Astrocyte (in vitro differentiated cells and primary cell): ENCODE measurements at regions not wholly inside any gene's neighbourhood (a gene's known extent, or its start where the extent isn't known, plus 50 kb on each side); places are given as distances from the start of the nearest gene placed in this dataset.

Experiments
- DNase-seq: peaks from one replicate; pipeline ENCODE4 v3.0.0-alpha.2; 2010; ENCODE audit warnings: low read depth
- FAIRE-seq: peaks from 2 replicates; lab custom pipeline; 2011; peaks lifted over from hg19 to GRCh38; lab: Jason Lieb, UNC
- H2AFZ ChIP-seq: 2 replicates; pipeline ENCODE4 v1.6.0; 2012; ENCODE audit warnings: low read depth, low read length, inconsistent platforms
- H3K27ac ChIP-seq: 2 replicates; pipeline ENCODE4 v1.5.1; 2011; ENCODE audit warnings: low read depth, low read length, inconsistent platforms
- H3K27me3 ChIP-seq: 2 replicates; pipeline ENCODE4 v1.6.0; 2011; ENCODE audit warnings: low read length, inconsistent platforms; ENCODE audit not compliant: insufficient read depth
- H3K36me3 ChIP-seq: 2 replicates; pipeline ENCODE4 v1.5.1; 2011; ENCODE audit warnings: low read length, inconsistent platforms; ENCODE audit not compliant: insufficient read depth
- H3K4me1 ChIP-seq: 2 replicates; pipeline ENCODE4 v1.5.1; 2011; ENCODE audit warnings: low read length, inconsistent platforms; ENCODE audit not compliant: insufficient read depth
- H3K4me2 ChIP-seq: 2 replicates; pipeline ENCODE4 v1.6.0; 2012; ENCODE audit warnings: low read length, inconsistent platforms
- H3K4me3 ChIP-seq: 2 replicates; pipeline ENCODE4 v1.5.1; 2011; ENCODE audit warnings: low read depth, mild to moderate bottlenecking, low read length, inconsistent platforms; ENCODE audit not compliant: insufficient read depth
- H3K79me2 ChIP-seq: 2 replicates; pipeline ENCODE4 v1.6.0; 2012; ENCODE audit warnings: mild to moderate bottlenecking, low read length, inconsistent platforms; ENCODE audit not compliant: insufficient read depth
- H3K9ac ChIP-seq: 2 replicates; pipeline ENCODE4 v1.6.0; 2012; ENCODE audit warnings: mild to moderate bottlenecking, low read length, inconsistent platforms
- H3K9me3 ChIP-seq: 2 replicates; pipeline ENCODE4 v1.5.1; 2012; ENCODE audit warnings: low read depth, mild to moderate bottlenecking, low read length, inconsistent platforms; ENCODE audit not compliant: insufficient read depth
- H4K20me1 ChIP-seq: 2 replicates; pipeline ENCODE4 v1.6.0; 2012; ENCODE audit warnings: low read length, inconsistent platforms; ENCODE audit not compliant: insufficient read depth
- H3K27ac Mint-ChIP-seq: one replicate; pipeline ENCODE4 v1.8.0; 2021; ENCODE audit warnings: mild to moderate bottlenecking, mixed read lengths; ENCODE audit not compliant: unreplicated experiment
- H3K27me3 Mint-ChIP-seq: one replicate; pipeline ENCODE4 v1.8.0; 2021; ENCODE audit warnings: low read depth, mixed read lengths; ENCODE audit not compliant: unreplicated experiment
- H3K36me3 Mint-ChIP-seq: one replicate; pipeline ENCODE4 v1.8.0; 2021; ENCODE audit warnings: low read depth, mixed read lengths; ENCODE audit not compliant: unreplicated experiment
- H3K4me1 Mint-ChIP-seq: one replicate; pipeline ENCODE4 v1.8.0; 2021; ENCODE audit warnings: low read depth, mixed read lengths; ENCODE audit not compliant: unreplicated experiment
- H3K4me3 Mint-ChIP-seq: one replicate; pipeline ENCODE4 v1.8.0; 2021; ENCODE audit warnings: mild to moderate bottlenecking, moderate library complexity, mixed read lengths; ENCODE audit not compliant: unreplicated experiment
- H3K9me3 Mint-ChIP-seq: one replicate; pipeline ENCODE4 v1.8.0; 2021; ENCODE audit warnings: mild to moderate bottlenecking, mixed read lengths; ENCODE audit not compliant: unreplicated experiment
- CTCF ChIP-seq: IDR thresholded peaks from 2 replicates; pipeline ENCODE4 v1.5.1; 2011; ENCODE audit warnings: low read depth, mild to moderate bottlenecking, inconsistent platforms, low read length, moderate library complexity; ENCODE audit not compliant: insufficient read depth
- EZH2 ChIP-seq: IDR thresholded peaks from 2 replicates; pipeline ENCODE4 v1.6.1; 2012; ENCODE audit warnings: mild to moderate bottlenecking, low read length, inconsistent platforms; ENCODE audit not compliant: insufficient read depth

GRCh38 chr12:4059898-4060568, 186.8 kb upstream of the PARP11 start:
- H3K4me2 ChIP-seq: no peak overlapping the region
- peaks cover 30% of the 10 kb centered on the region for H3K27me3 Mint-ChIP-seq
- no peaks in the 10 kb centered on the region for H3K4me1 ChIP-seq

GRCh38 chr12:4056910-4057845, 184.0 kb upstream of the PARP11 start:
- no peak for FAIRE-seq
- H3K27me3 Mint-ChIP-seq: peaks cover 51% of the 10 kb centered on the region
- no peaks in the 10 kb centered on the region for H3K36me3 ChIP-seq

More at GRCh38 chr12:4059898-4060568, 186.8 kb upstream of the PARP11 start:
- no peak overlapping the region for H3K9ac ChIP-seq
- H3K79me2 ChIP-seq: no peaks in the 10 kb centered on the region
- DNase-seq: no peak
- no peaks in the 10 kb centered on the region for H3K27me3 ChIP-seq
- Mint-ChIP-seq H3K9me3 (peaks cover 4% of the 10 kb centered on the region), H3K27ac (no peak overlapping the region), H3K4me1 (no peaks in the 10 kb centered on the region), H3K36me3 (peaks cover 5% of the 10 kb centered on the region), H3K4me3 (no peak overlapping the region)
- H3K4me3 ChIP-seq: no peak overlapping the region
- no peaks in the 10 kb centered on the region for H3K36me3 ChIP-seq
- no peaks in the 10 kb centered on the region for H4K20me1 ChIP-seq
- no peaks in the 10 kb centered on the region for H3K9me3 ChIP-seq
- H2AFZ ChIP-seq: no peak overlapping the region
- H3K27ac ChIP-seq: no peak overlapping the region
- FAIRE-seq: no peak
- TF ChIP-seq EZH2: no peak
- TF ChIP-seq CTCF: no peak

More at GRCh38 chr12:4056910-4057845, 184.0 kb upstream of the PARP11 start:
- H3K4me3 Mint-ChIP-seq: no peak overlapping the region
- no peak for DNase-seq
- H3K4me1 Mint-ChIP-seq: no peaks in the 10 kb centered on the region
- Histone ChIP-seq H3K4me1 (no peaks in the 10 kb centered on the region), H4K20me1 (no peaks in the 10 kb centered on the region), H3K4me3 (no peak overlapping the region), H3K9ac (no peak overlapping the region), H2AFZ (no peak overlapping the region), H3K27me3 (no peaks in the 10 kb centered on the region), H3K9me3 (no peaks in the 10 kb centered on the region), H3K27ac (no peak overlapping the region), H3K4me2 (no peak overlapping the region), H3K79me2 (no peaks in the 10 kb centered on the region)
- H3K27ac Mint-ChIP-seq: no peak overlapping the region
- H3K36me3 Mint-ChIP-seq: peaks cover 5% of the 10 kb centered on the region
- H3K9me3 Mint-ChIP-seq: peaks cover 9% of the 10 kb centered on the region
- TF ChIP-seq CTCF: no peak
